B cell (primary cell): ENCODE measurements at regions not wholly inside any gene's neighbourhood (a gene's known extent, or its start where the extent isn't known, plus 50 kb on each side); places are given as distances from the start of the nearest gene placed in this dataset.

ENCODE experiments used
- ATAC-seq: fragments of 200-7000 bp; cut with Tn5 transposase; one replicate; pipeline ENCODE4 v1.10.0; 2021; ENCODE audit warnings: low read depth, mild to moderate bottlenecking, moderate number of reproducible peaks, moderate library complexity
- CTCF ChIA-PET: fragments of 350-600 bp; sonication (Branson Sonifier 250); formaldehyde crosslinking; loops from one replicate; lab custom pipeline; 2021; ENCODE audit warnings: antibody characterized with exemption, inconsistent platforms; lab: Charles Lee
- POLR2A ChIA-PET: fragments of 350-600 bp; sonication (Branson Sonifier 250); formaldehyde crosslinking; loops from one replicate; lab custom pipeline; 2021; ENCODE audit warnings: antibody characterized with exemption; lab: Charles Lee
- DNase-seq: peaks from one replicate; pipeline ENCODE4 v3.0.0; 2013
- H2AFZ ChIP-seq: 2 replicates; pipeline ENCODE4 v1.6.1; 2012; ENCODE audit warnings: mild to moderate bottlenecking, low read depth, low read length; ENCODE audit not compliant: insufficient read depth, poor library complexity, severe bottlenecking
- H3K27ac ChIP-seq, 2 donors: 1 replicate in 1 of 2; 2 replicates in 1 of 2; pipeline ENCODE4 v1.5.1; 2012 to 2013; ENCODE audit warnings: low read length in 2 of 2, mild to moderate bottlenecking in 2 of 2, moderate library complexity in 1 of 2
- H3K27me3 ChIP-seq, 4 experiments: fragments of 200-600 bp in 1 of 4; sonication (generic) in 1 of 4; replicated peaks in 1 of 4; 1 replicate in 2 of 4; 2 replicates in 2 of 4; pipeline versions ENCODE4 v1.6.1 to v1.7.0; 2013 to 2016; ENCODE audit warnings: low read length in 3 of 4, mild to moderate bottlenecking in 2 of 4, mixed read lengths in 1 of 4, moderate library complexity in 1 of 4; ENCODE audit not compliant: insufficient read depth in 4 of 4, control insufficient read depth in 3 of 4; ENCODE audit errors: control extremely low read depth in 1 of 4
- H3K36me3 ChIP-seq, 2 experiments: replicated peaks in 1 of 2; 1 replicate in 1 of 2; 2 replicates in 1 of 2; pipeline versions ENCODE4 v1.6.1 to v1.7.1; 2013; ENCODE audit warnings: low read length in 1 of 2; ENCODE audit not compliant: insufficient read depth in 2 of 2, control insufficient read depth in 1 of 2; ENCODE audit errors: control extremely low read depth in 1 of 2, extremely low read depth in 1 of 2
- H3K4me1 ChIP-seq, 2 donors: fragments of 200-600 bp in 1 of 2; sonication (generic) in 1 of 2; 1 replicate in 1 of 2; 2 replicates in 1 of 2; pipeline versions ENCODE4 v1.5.1 to v1.6.1; 2013 to 2017; ENCODE audit warnings: low read length in 2 of 2; ENCODE audit not compliant: control insufficient read depth in 2 of 2, insufficient read depth in 2 of 2
- H3K4me2 ChIP-seq: replicated peaks from 2 replicates; pipeline ENCODE3; 2012; ENCODE audit warnings: mild to moderate bottlenecking, low read depth, low read length; ENCODE audit not compliant: poor library complexity, severe bottlenecking
- H3K4me3 ChIP-seq, 5 experiments: fragments of 200-600 bp in 1 of 5; sonication (generic) in 1 of 5; 1 replicate in 3 of 5; 2 replicates in 2 of 5; pipeline versions ENCODE4 v1.5.1 to v1.7.0; 2011 to 2016; ENCODE audit warnings: low read length in 4 of 5, mild to moderate bottlenecking in 4 of 5, low read depth in 2 of 5, control low read depth in 1 of 5, moderate library complexity in 1 of 5; ENCODE audit not compliant: insufficient read depth in 1 of 5; ENCODE audit errors: control extremely low read depth in 1 of 5, extremely low read depth in 1 of 5
- H3K79me2 ChIP-seq: fragments of 200-600 bp; sonication (generic); one replicate; pipeline ENCODE4 v1.6.0; 2016; ENCODE audit warnings: low read length; ENCODE audit not compliant: control insufficient read depth, insufficient read depth
- H3K9ac ChIP-seq: fragments of 200-600 bp; sonication (generic); 2 replicates; pipeline ENCODE4 v1.6.1; 2017; ENCODE audit warnings: mild to moderate bottlenecking, low read length, moderate library complexity
- H3K9me3 ChIP-seq, 3 donors: one replicate each; pipeline versions ENCODE4 v1.6.1 to v1.7.1; 2013; ENCODE audit warnings: low read length in 2 of 3; ENCODE audit not compliant: control insufficient read depth in 2 of 3, insufficient read depth in 1 of 3; ENCODE audit errors: control extremely low read depth in 1 of 3
- H4K20me1 ChIP-seq: 2 replicates; pipeline ENCODE4 v1.6.0; 2012; ENCODE audit warnings: mild to moderate bottlenecking, low read length; ENCODE audit not compliant: insufficient read depth, control insufficient read depth, poor library complexity, severe bottlenecking
- H3K27ac Mint-ChIP-seq: one replicate; pipeline ENCODE4 v1.8.0; 2021; ENCODE audit warnings: mixed read lengths
- H3K27me3 Mint-ChIP-seq: one replicate; pipeline ENCODE4 v1.8.0; 2021; ENCODE audit warnings: mixed read lengths
- H3K4me1 Mint-ChIP-seq: one replicate; pipeline ENCODE4 v1.8.0; 2021; ENCODE audit warnings: mixed read lengths
- H3K4me3 Mint-ChIP-seq: one replicate; pipeline ENCODE4 v1.8.0; 2021; ENCODE audit warnings: mixed read lengths
- H3K9me3 Mint-ChIP-seq: one replicate; pipeline ENCODE4 v1.8.0; 2022; ENCODE audit warnings: mixed read lengths; ENCODE audit not compliant: insufficient read depth
- CTCF ChIP-seq: fragments of 200-600 bp; IDR thresholded peaks from one replicate; pipeline ENCODE4 v1.8.0; 2022; ENCODE audit warnings: antibody characterized with exemption, mild to moderate bottlenecking
- EZH2 ChIP-seq: IDR thresholded peaks from 2 replicates; pipeline ENCODE4 v1.6.1; 2012; ENCODE audit warnings: borderline replicate concordance, low read depth, mild to moderate bottlenecking, moderate library complexity, low read length; ENCODE audit not compliant: insufficient read depth, poor library complexity, severe bottlenecking
- WGBS: methylation state at CpG from one replicate; pipeline ENCODE4 v1.1.5; 2013; ENCODE audit warnings: missing lambda C conversion rate; ENCODE audit not compliant: insufficient coverage; 5-methylcytosine and 5-hydroxymethylcytosine counted together
- intact Hi-C: fragments of 100-400 bp; cut with micrococcal nuclease; formaldehyde crosslinking; loops from one replicate; pipeline ENCODE4 v1.10.0; 2022

- no peak overlapping the region for H3K27ac ChIP-seq
- H3K9me3 Mint-ChIP-seq = peaks cover 3% of the 10 kb centered on the region
- no peak for DNase-seq
- no peak overlapping the region for H3K27ac Mint-ChIP-seq
- no peak overlapping the region for H3K9ac ChIP-seq
- H3K4me3 ChIP-seq = no peak overlapping the region
- H2AFZ ChIP-seq = no peak overlapping the region
- 67% methylated on average over 1 of the region's 2 CpGs for WGBS
- POLR2A ChIA-PET = no interaction called here
- CTCF ChIA-PET = interaction anchor here (1.0 kb wide), 1 partner anchor 10 kb away, joined by 3 read pairs; no protein-coding TSS in a partner anchor
- H3K4me1 ChIP-seq = no peaks in the 10 kb centered on the region
- no peak for ATAC-seq
- no peaks in the 10 kb centered on the region for H3K79me2 ChIP-seq
- no peak for TF ChIP-seq EZH2
- no peak for TF ChIP-seq CTCF
- H3K36me3 ChIP-seq = no peaks in the 10 kb centered on the region
- peaks cover 0 to 2% (median 1%) of the 10 kb centered on the region in 3 donors for H3K9me3 ChIP-seq
- H3K4me3 Mint-ChIP-seq = no peak overlapping the region
- H4K20me1 ChIP-seq = no peaks in the 10 kb centered on the region
- H3K27me3 Mint-ChIP-seq = no peaks in the 10 kb centered on the region
- H3K4me1 Mint-ChIP-seq = no peaks in the 10 kb centered on the region
- intact Hi-C loops = no loop called here
- H3K4me2 ChIP-seq = no peak overlapping the region
- H3K27me3 ChIP-seq = no peaks in the 10 kb centered on the region
These were observed 150.3 kb downstream of the PCDH7 start for GRCh38 chr4:30870513-30870912.

- Mint-ChIP-seq H3K4me3 (no peak overlapping the region), H3K27ac (no peak overlapping the region), H3K4me1 (no peaks in the 10 kb centered on the region), H3K27me3 (no peaks in the 10 kb centered on the region), H3K9me3 (no peaks in the 10 kb centered on the region)
- Histone ChIP-seq H3K4me2 (no peak overlapping the region), H3K9ac (no peak overlapping the region), H3K27me3 (no peaks in the 10 kb centered on the region), H3K79me2 (no peaks in the 10 kb centered on the region), H3K9me3 (peaks cover 0 to 1% (median under 1%) of the 10 kb centered on the region in 3 donors), H3K27ac (no peak overlapping the region), H3K4me1 (no peaks in the 10 kb centered on the region), H4K20me1 (no peaks in the 10 kb centered on the region), H2AFZ (no peak overlapping the region), H3K4me3 (no peak overlapping the region), H3K36me3 (no peaks in the 10 kb centered on the region)
- POLR2A ChIA-PET = no interaction called here
- intact Hi-C loops = no loop called here
- no peak for TF ChIP-seq CTCF
- ATAC-seq = no peak
- CTCF ChIA-PET = no interaction called here
- WGBS = 40% methylated on average over 1 of the region's 3 CpGs
- no peak for DNase-seq
These were observed 155.6 kb downstream of the PCDH7 start for GRCh38 chr4:30875658-30876269.
